Right renal cortex interstitium (tissue), 3 donors: ENCODE measurements at regions not wholly inside any gene's neighbourhood (a gene's known extent, or its start where the extent isn't known, plus 50 kb on each side); places are given as distances from the start of the nearest gene placed in this dataset.
"Not testable (repeated sequence)": the region's sequence is repeated elsewhere in the genome, so short reads cannot be mapped to it uniquely, and the experiment has no call there.

Experiments
- DNase-seq, 3 donors: peaks; one replicate each; pipeline ENCODE4 v3.0.0-alpha.2; 2013; ENCODE audit warnings: low read depth in 3 of 3, low spot score in 2 of 3

GRCh38 chr17:6373599-6373998 is 61.3 kb downstream of the AIPL1 start:
- not testable (repeated sequence) for DNase-seq

- no peak for DNase-seq
Observed at GRCh38 chr17:6366221-6366666, 68.7 kb downstream of the AIPL1 start.

GRCh38 chr17:6365200-6365943 is 69.5 kb downstream of the AIPL1 start:
- DNase-seq, result no peak

DNA sequence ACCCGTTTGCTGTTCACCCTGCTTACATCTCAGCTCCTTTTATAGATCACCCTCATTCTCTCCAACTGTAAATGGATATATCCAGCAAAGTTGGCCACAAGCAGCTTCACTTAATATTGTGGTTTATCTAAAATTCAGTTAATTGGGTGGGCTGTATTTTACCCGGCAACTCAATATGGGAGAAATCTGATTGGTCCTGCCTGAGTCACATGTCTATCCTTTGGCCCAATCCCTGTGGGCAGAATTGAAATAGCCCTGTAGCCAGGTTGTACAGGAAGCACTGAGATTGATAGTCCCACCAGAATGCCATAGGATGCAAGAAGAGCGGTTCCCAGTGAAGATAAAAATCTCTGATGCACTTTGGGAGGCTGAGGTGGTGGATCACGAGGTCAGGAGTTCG is 73.2 kb downstream of the AIPL1 start:
- DNase-seq, result no peak

DNA sequence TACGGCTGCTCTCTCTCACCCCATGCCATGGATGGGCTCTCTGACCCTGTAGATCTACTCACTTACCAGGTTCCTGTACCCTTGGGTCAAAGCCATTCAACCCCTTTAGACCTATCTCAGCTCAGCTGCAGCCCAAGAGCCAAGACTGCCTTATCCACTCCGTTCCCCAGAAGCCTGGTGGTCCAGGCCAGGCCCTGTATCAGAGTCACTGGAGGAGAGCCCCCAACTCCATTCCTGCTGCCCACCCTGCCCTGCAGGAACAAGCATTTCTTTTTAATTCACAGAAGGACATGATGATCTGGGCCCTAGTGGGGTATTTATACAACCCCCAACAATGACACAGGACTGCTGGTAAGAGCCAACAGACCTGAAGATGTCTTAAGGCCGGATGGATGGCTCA is 76.8 kb downstream of the AIPL1 start:
- DNase-seq, result no peak

DNA sequence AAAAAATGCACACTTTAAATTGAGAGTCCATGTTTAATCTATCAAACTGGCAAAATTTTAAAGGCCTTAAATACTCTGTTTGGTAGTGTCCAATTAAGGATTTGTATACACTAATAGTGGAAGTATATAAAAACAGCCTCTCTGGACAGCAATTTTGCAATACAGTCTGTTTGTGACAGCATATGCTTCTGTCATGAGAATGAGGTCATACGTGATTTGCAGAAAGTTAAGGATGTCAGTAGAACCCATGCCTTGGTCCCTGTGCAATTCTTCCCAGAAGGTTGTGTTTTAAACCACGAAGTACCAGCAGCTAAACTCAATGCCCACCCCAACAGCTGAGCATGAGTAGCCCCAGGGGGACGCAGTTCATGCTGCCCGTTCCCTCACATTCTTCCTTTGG is 78.4 kb downstream of the AIPL1 start:
- DNase-seq, result no peak

- no peak for DNase-seq
Observed at GRCh38 chr17:6355196-6355595, 79.7 kb downstream of the AIPL1 start.

DNA sequence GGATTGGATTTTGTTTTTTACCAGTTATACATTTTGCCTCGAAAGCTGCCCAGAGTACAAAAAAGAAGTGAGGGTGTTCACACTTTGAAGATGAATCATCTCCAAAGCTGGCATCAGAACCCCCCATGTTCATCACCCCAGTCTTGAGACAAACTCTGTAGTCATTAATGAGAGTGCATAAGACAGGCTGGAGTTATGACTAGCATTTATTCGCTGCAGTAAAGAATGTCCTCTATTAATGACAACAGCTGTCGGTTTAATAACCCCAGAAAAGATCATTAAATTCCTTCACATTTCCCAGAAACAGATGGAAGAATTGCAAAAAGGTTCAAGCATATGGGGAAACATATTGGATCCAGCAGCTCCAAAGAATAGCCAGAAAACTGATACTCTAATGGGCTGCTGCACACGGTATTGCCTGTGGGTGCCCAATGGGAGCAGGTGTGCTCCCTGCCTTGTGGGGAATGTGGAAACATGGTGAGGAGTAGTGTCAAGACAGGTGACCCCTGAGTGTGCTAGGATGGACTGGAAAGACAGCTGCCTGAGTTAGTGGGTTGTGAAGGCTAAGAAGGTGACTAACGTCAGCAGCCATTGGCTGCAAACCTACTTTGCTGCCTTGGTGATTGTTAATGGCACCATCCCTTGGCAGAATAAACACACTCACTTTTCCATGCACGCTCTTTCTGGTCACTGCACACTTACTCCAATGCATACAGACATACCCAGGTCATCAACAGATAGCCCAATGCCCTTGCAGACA is 81.9 kb downstream of the AIPL1 start:
- DNase-seq, result no peak

- no peak for DNase-seq
Observed at GRCh38 chr17:6352016-6352415, 82.9 kb downstream of the AIPL1 start.

GRCh38 chr17:6350806-6351205 is 84.1 kb downstream of the AIPL1 start:
- DNase-seq, result no peak

DNA sequence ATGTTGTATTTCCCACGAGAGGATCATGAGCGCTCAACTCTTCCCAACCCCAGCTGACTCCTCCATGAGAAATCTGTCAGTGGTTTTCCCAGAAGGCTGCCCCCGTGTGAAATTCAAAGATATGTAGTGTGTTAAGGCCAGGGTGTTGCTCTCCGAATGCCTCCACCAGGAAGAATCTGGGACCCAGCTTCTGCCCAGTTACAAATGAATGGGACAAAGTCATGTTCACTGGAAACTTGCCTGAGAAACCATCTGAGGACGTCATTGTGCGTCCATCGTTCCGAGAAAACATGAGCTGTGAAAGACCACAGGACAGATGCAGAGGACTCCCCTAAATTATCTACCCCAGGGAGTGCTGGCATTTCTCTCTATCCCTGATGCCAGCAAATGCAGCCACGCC is 86.0 kb downstream of the AIPL1 start:
- DNase-seq, result no peak

- DNase-seq, result no peak
Observed at GRCh38 chr17:6347776-6348175, 87.1 kb downstream of the AIPL1 start.

DNA sequence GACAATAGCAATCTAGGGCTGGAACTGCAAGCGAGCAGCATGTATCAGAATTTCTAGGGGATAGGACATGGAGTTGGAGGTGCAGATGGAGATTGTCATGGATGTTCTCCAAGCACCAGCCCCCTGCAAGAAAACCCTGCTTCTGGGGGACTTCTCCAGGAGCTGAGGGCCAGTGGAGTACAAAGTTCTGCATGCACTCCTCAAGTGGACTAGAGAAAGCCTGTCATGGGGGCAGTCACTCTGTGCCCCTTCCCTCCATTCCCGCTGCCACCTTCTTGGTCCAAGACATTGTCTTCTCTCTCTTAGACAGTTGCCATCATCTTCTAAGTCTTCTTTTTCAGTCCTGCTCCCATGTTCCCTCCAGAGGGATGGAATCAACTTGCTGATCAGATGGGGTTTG is 87.9 kb downstream of the AIPL1 start:
- no peak for DNase-seq

DNA sequence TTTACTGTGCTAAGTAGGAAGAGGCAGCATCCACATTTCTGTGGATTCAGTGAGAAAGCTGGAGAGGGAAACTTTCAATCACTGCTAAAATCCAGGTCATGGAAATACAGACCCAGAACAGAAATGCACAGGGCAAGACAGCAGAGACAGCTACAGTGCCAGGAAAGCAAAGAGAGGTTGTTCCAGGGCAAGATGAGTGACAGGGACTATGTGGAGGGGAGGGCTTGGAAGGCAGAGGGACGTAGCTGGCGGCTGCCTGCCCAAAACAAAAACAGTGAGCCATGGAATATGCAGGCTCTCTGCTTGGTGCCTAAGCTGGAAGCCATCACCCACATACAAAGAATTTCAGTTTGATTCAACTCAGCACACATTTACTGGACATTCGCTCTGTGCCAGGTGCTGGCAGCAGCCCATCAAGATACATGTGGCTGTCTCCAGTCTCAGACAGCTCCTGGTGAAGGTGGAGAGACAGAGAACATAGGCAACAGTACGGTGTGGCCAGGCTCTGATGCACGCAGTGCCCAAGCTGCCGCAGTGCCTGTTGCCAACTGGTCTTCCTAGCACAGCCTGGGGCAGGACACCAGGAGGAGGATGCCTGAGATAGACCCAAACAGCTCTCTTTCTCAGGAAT is 88.7 kb downstream of the AIPL1 start:
- no peak for DNase-seq

DNA sequence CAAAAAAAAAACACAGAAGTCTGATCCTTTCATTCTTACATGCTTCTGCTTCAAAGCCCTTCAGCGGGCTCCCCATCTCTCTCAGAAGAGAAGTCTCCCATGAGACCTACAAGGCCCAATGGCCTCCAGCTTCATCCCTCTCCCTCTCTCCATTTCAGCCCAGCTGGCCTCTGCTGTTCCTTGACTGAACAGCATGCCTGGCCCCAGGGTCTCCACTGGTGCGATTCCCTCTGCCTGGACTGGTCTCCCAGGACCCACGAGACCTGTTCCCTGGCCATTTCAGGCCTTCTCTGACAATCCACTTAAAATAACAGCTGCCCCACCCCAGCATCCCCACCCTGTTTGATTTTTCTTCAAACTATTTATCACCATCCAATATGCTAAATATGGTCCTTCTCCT is 91.2 kb downstream of the AIPL1 start:
- DNase-seq, result no peak

- no peak for DNase-seq
Observed at GRCh38 chr17:6343191-6343590, 91.7 kb downstream of the AIPL1 start.

DNA sequence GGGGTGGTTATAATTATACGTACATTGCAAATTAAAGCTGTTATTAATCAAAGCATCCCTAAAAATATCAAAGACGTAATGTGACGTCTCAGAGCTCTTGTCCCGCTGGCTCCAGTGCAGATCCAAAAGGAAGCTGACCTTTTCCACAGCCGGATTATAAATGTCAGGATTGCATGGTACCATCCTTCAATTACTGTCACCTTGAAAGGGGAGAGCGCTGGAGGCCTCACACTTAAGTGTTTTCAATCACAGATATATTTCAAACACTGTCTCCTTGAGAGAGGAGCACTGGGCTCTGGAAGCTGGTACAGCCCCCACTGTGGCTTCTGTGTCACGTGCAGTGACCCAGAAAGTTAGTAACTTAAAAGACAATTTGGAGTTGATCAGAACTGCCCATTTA is 94.2 kb downstream of the AIPL1 start:
- no peak for DNase-seq

GRCh38 chr17:6334386-6334785 is 100.5 kb downstream of the AIPL1 start:
- DNase-seq, result no peak

GRCh38 chr17:6330936-6331335 is 104.0 kb downstream of the AIPL1 start:
- DNase-seq, result no peak

DNA sequence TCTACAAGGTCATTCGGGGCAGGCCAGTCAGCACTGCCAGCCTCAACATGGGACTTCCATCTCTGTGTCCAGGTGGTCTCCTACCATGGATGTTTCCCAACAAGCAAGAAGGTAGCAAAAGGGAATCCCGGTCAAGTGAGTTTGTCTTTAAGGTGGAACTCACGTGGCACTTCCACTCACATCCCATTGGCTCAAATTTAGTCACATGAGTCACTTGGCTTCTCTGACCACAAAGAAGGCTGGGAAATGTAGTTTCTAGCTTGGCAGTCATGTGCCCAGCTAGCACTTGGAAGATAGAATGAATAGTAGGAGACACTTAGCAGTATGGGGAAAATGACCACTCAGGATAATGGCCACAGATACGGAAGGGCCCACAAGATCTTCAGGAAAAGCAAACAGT is 106.6 kb downstream of the AIPL1 start:
- no peak for DNase-seq

- no peak for DNase-seq
Observed at GRCh38 chr17:6327007-6327406, 107.9 kb downstream of the AIPL1 start.

DNA sequence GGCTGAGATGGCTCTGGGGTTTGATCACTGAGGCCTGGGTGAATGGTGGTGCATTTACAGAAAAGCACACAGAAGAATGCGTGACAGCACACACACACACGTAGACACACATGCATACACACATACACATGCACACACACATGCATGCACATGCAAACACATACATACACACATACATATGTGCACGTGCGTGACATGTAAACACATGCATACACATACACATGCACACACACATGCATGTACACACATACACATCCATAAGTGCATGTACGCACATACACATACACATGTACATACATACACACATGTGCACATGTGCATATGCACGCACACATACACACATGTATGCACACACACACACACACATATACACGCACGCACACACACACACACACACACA is 108.4 kb downstream of the AIPL1 start:
- DNase-seq, result no peak
